Lower leg skin (tissue), 3 donors: ENCODE measurements at regions not wholly inside any gene's neighbourhood (a gene's known extent, or its start where the extent isn't known, plus 50 kb on each side); places are given as distances from the start of the nearest gene placed in this dataset.

Source experiments
- POLR2A ChIP-seq, 2 donors: fragments of 450-650 bp; IDR thresholded peaks; one replicate each; pipeline ENCODE4 v1.6.1; 2016 to 2017; ENCODE audit warnings: antibody characterized with exemption in 2 of 2, mild to moderate bottlenecking in 1 of 2, moderate library complexity in 1 of 2
- TF ChIP-seq, protein P1 (sequence below), 3 donors: fragments of 450-650 bp; IDR thresholded peaks; one replicate each; pipeline ENCODE4 v1.5.1; 2016; ENCODE audit warnings: antibody characterized with exemption in 3 of 3, mild to moderate bottlenecking in 3 of 3, moderate library complexity in 2 of 3

DNA sequence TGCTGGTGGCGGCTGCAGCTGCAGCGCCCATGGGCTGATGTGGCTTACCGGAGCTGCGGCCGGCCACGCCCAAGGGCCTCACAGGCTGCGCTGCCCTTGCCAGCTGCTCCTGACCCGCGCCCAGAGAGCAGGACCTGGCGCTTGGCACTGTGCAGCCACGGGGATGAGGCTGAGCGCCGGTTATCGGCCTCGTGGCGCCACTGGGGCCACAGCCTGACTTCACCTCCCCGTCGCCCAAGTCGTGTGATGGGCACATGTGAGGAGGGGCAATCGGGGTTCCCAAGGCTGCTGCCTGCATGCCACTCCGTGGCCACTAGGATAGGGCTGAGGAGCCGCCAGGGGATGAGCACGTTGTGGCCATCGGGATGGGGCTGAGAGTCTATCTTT, 77.2 kb upstream of the PABPC3 start:
- TF ChIP-seq, protein P1, sequence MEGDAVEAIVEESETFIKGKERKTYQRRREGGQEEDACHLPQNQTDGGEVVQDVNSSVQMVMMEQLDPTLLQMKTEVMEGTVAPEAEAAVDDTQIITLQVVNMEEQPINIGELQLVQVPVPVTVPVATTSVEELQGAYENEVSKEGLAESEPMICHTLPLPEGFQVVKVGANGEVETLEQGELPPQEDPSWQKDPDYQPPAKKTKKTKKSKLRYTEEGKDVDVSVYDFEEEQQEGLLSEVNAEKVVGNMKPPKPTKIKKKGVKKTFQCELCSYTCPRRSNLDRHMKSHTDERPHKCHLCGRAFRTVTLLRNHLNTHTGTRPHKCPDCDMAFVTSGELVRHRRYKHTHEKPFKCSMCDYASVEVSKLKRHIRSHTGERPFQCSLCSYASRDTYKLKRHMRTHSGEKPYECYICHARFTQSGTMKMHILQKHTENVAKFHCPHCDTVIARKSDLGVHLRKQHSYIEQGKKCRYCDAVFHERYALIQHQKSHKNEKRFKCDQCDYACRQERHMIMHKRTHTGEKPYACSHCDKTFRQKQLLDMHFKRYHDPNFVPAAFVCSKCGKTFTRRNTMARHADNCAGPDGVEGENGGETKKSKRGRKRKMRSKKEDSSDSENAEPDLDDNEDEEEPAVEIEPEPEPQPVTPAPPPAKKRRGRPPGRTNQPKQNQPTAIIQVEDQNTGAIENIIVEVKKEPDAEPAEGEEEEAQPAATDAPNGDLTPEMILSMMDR (IDR thresholded peaks at IDR 0.05): no peak
- no peak for TF ChIP-seq POLR2A (IDR thresholded peaks at IDR 0.05)
